GM12892 (cell line): ENCODE measurements at regions not wholly inside any gene's neighbourhood (a gene's known extent, or its start where the extent isn't known, plus 50 kb on each side); places are given as distances from the start of the nearest gene placed in this dataset.

Experiments
- POLR2A ChIP-seq: IDR thresholded peaks from 2 replicates; pipeline ENCODE4 v1.6.1; 2011; ENCODE audit warnings: low read depth, low read length, control low read depth
- POLR2AphosphoS5 ChIP-seq: IDR thresholded peaks from 2 replicates; pipeline ENCODE4 v1.6.1; 2011; ENCODE audit warnings: low read depth, low read length, control low read depth
- TAF1 ChIP-seq: IDR thresholded peaks from 2 replicates; pipeline ENCODE4 v1.6.1; 2011; ENCODE audit warnings: low read depth, mild to moderate bottlenecking, control low read depth, low read length, borderline replicate concordance

- TF ChIP-seq POLR2A: no peak
- no peak for TF ChIP-seq TAF1
- no peak for TF ChIP-seq POLR2AphosphoS5
These were observed 257.1 kb upstream of the DYNLRB2 start for GRCh38 chr16:80283466-80284392.
